K562 (cell line): ENCODE measurements at regions not wholly inside any gene's neighbourhood (a gene's known extent, or its start where the extent isn't known, plus 50 kb on each side); places are given as distances from the start of the nearest gene placed in this dataset.

Source experiments
- ATAC-seq: fragments of 200-7000 bp; cut with Tn5 transposase; 3 replicates; pipeline ENCODE4 v1.9.1; 2020; ENCODE audit warnings: moderate library complexity
- BruUV-seq: library from RNA; stranded (reverse); fragments of 400-500 nt; replicated peaks from 2 replicates; lab custom pipeline; 2021; lab: Mats Ljungman, UMichigan
- CTCF ChIA-PET: fragments of 300-600 bp; formaldehyde crosslinking; extraction: SDS; loops from one replicate; lab custom pipeline; 2021; ENCODE audit warnings: low intra/inter-chr PET ratio; lab: Yijun Ruan, JAX
- POLR2A ChIA-PET: fragments of 300-600, 350-650 bp; sonication (Branson Sonifier 250); formaldehyde crosslinking; extraction: SDS; loops from one replicate; lab custom pipeline; 2021; ENCODE audit warnings: antibody characterized with exemption, inconsistent platforms; lab: Yijun Ruan, JAX
- DNase-seq, 4 experiments: peaks; one replicate each; pipeline versions ENCODE4 v3.0.0 to v3.0.0-alpha.2; 2011 to 2018; ENCODE audit warnings: low spot score in 3 of 4, mixed read lengths in 3 of 4; ENCODE audit errors: extremely low read depth in 1 of 4
- FAIRE-seq: peaks from 2 replicates; lab custom pipeline; 2011; peaks lifted over from hg19 to GRCh38; lab: Jason Lieb, UNC
- H2AFZ ChIP-seq: 2 replicates; pipeline ENCODE4 v1.6.0; 2011; ENCODE audit warnings: low read depth, low read length, control low read depth, inconsistent platforms
- H3K27ac ChIP-seq: fragments of 200-600 bp; 3 replicates; pipeline ENCODE4 v1.8.0; 2011; ENCODE audit warnings: low read depth, mild to moderate bottlenecking, control low read depth, inconsistent platforms, low read length, moderate library complexity, mixed read lengths; ENCODE audit errors: extremely low read depth
- H3K27me3 ChIP-seq, 2 experiments: fragments of 300-600 bp in 1 of 2; 2 replicates in 1 of 2; 3 replicates in 1 of 2; pipeline versions ENCODE4 v1.6.0 to v1.8.0; 2011; ENCODE audit warnings: inconsistent platforms in 2 of 2, low read length in 2 of 2, mild to moderate bottlenecking in 1 of 2, mixed read lengths in 1 of 2, moderate library complexity in 1 of 2; ENCODE audit not compliant: control insufficient read depth in 2 of 2, insufficient read depth in 2 of 2
- H3K36me3 ChIP-seq: fragments of 300-600 bp; 3 replicates; pipeline ENCODE4 v1.8.0; 2011; ENCODE audit warnings: mild to moderate bottlenecking, low read length, inconsistent platforms; ENCODE audit not compliant: control insufficient read depth, insufficient read depth
- H3K4me1 ChIP-seq, 2 experiments: fragments of 200-600 bp in 1 of 2; replicated peaks in 1 of 2; 2 replicates in 1 of 2; 3 replicates in 1 of 2; pipeline versions ENCODE4 v1.5.1 to v1.8.0; 2011; ENCODE audit warnings: inconsistent platforms in 2 of 2, low read length in 2 of 2, mild to moderate bottlenecking in 1 of 2, mixed read lengths in 1 of 2, moderate library complexity in 1 of 2; ENCODE audit not compliant: control insufficient read depth in 2 of 2, insufficient read depth in 2 of 2
- H3K4me2 ChIP-seq: 2 replicates; pipeline ENCODE4 v1.6.1; 2011; ENCODE audit warnings: low read length, control low read depth, inconsistent platforms, mixed read lengths; ENCODE audit not compliant: insufficient read depth
- H3K4me3 ChIP-seq: fragments of 200-600 bp; sonication (generic), shearing (Covaris generic); 2 replicates; pipeline ENCODE4 v1.5.1; 2016; ENCODE audit warnings: control low read depth, inconsistent platforms
- H3K79me2 ChIP-seq: fragments of 200-600 bp; 3 replicates; pipeline ENCODE4 v1.8.0; 2011; ENCODE audit warnings: low read length, inconsistent platforms; ENCODE audit not compliant: control insufficient read depth, insufficient read depth
- H3K9ac ChIP-seq, 2 experiments: 2 replicates each; pipeline versions ENCODE4 v1.6.0 to v1.6.1; 2011; ENCODE audit warnings: low read depth in 2 of 2, low read length in 2 of 2, control low read depth in 1 of 2, inconsistent platforms in 1 of 2, mild to moderate bottlenecking in 1 of 2, mixed read lengths in 1 of 2; ENCODE audit not compliant: insufficient read depth in 1 of 2
- H3K9me1 ChIP-seq: one replicate; pipeline ENCODE4 v1.6.0; 2011; ENCODE audit warnings: inconsistent platforms, mild to moderate bottlenecking, low read length, moderate library complexity; ENCODE audit not compliant: control insufficient read depth, insufficient read depth
- H3K9me3 ChIP-seq: replicated peaks from 2 replicates; pipeline ENCODE4 v1.5.1; 2011; ENCODE audit warnings: low read depth, low read length, inconsistent platforms; ENCODE audit not compliant: control insufficient read depth, insufficient read depth
- H4K20me1 ChIP-seq: replicated peaks from 2 replicates; pipeline ENCODE4 v1.6.1; 2011; ENCODE audit warnings: low read length, inconsistent platforms, mixed read lengths; ENCODE audit not compliant: control insufficient read depth, insufficient read depth
- HMG20A ChIP-seq: fragments of 450-650 bp; formaldehyde crosslinking; conservative IDR thresholded peaks from 2 replicates; pipeline ENCODE4 v1.4.0; 2020; ENCODE audit warnings: mild to moderate bottlenecking, mixed read lengths
- MAFK ChIP-seq: IDR thresholded peaks from 2 replicates; pipeline ENCODE4 v1.6.1; 2011; ENCODE audit warnings: low read length, improper control_type of control experiment
- POLR3A ChIP-seq: IDR thresholded peaks from 2 replicates; pipeline ENCODE4 v1.6.1; 2011; ENCODE audit warnings: borderline replicate concordance, mild to moderate bottlenecking, moderate library complexity; ENCODE audit not compliant: insufficient read length, insufficient read depth; ENCODE audit errors: extremely low read depth
- ZNF583 ChIP-seq: fragments of 250-450 bp; sonication (Bioruptor Pico); IDR thresholded peaks from 2 replicates; pipeline ENCODE4 v1.4.0; 2020
- WGBS: fragments of 100-300 bp; shearing (Covaris generic); methylation state at CpG from one replicate; pipeline ENCODE4 v1.1.6; 2016; ENCODE audit warnings: low coverage, mixed read lengths; ENCODE audit not compliant: insufficient coverage; ENCODE audit errors: missing lambda C conversion rate; 5-methylcytosine and 5-hydroxymethylcytosine counted together
- in situ Hi-C: fragments of 300-500 bp; cut with MboI; formaldehyde crosslinking; loops from 4 replicates; pipeline ENCODE4 v1.15.0; 2018; ENCODE audit warnings: inconsistent platforms, mixed read lengths
- intact Hi-C: fragments of 100-400 bp; cut with micrococcal nuclease; formaldehyde crosslinking; loops from 2 replicates; pipeline ENCODE4 v1.14.2; 2022
- TF ChIP-seq, protein P1 (sequence below): sonication (generic); formaldehyde crosslinking; IDR thresholded peaks from 2 replicates; pipeline ENCODE4 v1.9.0; 2022; ENCODE audit warnings: mild to moderate bottlenecking, missing genetic modification reagents
- TF ChIP-seq, protein P2 (sequence below): sonication (generic); formaldehyde crosslinking; IDR thresholded peaks from 2 replicates; pipeline ENCODE4 v1.8.1; 2023; ENCODE audit warnings: mild to moderate bottlenecking, missing genetic modification reagents
- TF ChIP-seq, protein P3 (sequence below): sonication (generic); formaldehyde crosslinking; IDR thresholded peaks from 2 replicates; pipeline ENCODE4 v1.8.0; 2022; ENCODE audit warnings: missing genetic modification reagents, mild to moderate bottlenecking, borderline replicate concordance

- ChIA-PET POLR2A (no interaction called here), CTCF (no interaction called here)
- no peak overlapping the region for H3K27ac ChIP-seq
- no peak overlapping the region for H2AFZ ChIP-seq
- no peaks in the 10 kb centered on the region for H3K36me3 ChIP-seq
- TF ChIP-seq, protein P1, sequence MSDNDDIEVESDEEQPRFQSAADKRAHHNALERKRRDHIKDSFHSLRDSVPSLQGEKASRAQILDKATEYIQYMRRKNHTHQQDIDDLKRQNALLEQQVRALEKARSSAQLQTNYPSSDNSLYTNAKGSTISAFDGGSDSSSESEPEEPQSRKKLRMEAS (CRISPR knock-in tag) = no peak
- TF ChIP-seq POLR3A (no peak), MAFK (no peak), ZNF583 (CRISPR knock-in tag) (no peak), HMG20A (CRISPR knock-in tag) (no peak)
- TF ChIP-seq, protein P2, sequence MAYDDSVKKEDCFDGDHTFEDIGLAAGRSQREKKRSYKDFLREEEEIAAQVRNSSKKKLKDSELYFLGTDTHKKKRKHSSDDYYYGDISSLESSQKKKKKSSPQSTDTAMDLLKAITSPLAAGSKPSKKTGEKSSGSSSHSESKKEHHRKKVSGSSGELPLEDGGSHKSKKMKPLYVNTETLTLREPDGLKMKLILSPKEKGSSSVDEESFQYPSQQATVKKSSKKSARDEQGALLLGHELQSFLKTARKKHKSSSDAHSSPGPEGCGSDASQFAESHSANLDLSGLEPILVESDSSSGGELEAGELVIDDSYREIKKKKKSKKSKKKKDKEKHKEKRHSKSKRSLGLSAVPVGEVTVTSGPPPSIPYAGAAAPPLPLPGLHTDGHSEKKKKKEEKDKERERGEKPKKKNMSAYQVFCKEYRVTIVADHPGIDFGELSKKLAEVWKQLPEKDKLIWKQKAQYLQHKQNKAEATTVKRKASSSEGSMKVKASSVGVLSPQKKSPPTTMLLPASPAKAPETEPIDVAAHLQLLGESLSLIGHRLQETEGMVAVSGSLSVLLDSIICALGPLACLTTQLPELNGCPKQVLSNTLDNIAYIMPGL (CRISPR knock-in tag) = no peak
- TF ChIP-seq, protein P3, sequence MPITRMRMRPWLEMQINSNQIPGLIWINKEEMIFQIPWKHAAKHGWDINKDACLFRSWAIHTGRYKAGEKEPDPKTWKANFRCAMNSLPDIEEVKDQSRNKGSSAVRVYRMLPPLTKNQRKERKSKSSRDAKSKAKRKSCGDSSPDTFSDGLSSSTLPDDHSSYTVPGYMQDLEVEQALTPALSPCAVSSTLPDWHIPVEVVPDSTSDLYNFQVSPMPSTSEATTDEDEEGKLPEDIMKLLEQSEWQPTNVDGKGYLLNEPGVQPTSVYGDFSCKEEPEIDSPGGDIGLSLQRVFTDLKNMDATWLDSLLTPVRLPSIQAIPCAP (CRISPR knock-in tag) = no peak
- FAIRE-seq (no peak), DNase-seq (no peak), ATAC-seq (no peak)
- no peak overlapping the region for H3K4me3 ChIP-seq
- no peaks in the 10 kb centered on the region for H3K79me2 ChIP-seq
- no peaks in the 10 kb centered on the region for H4K20me1 ChIP-seq
- intact Hi-C loops = no loop called here
- 0% methylated on average over 2 of the region's 2 CpGs for WGBS
- no peaks in the 10 kb centered on the region for H3K9me1 ChIP-seq
- H3K9ac ChIP-seq = no peak overlapping the region
- no TSS peak for BruUV-seq
- H3K27me3 ChIP-seq = no peaks in the 10 kb centered on the region
- H3K4me1 ChIP-seq = no peaks in the 10 kb centered on the region
- H3K4me2 ChIP-seq = no peak overlapping the region
- in situ Hi-C loops = no loop called here
- H3K9me3 ChIP-seq = no peaks in the 10 kb centered on the region
Measured at GRCh38 chr4:14667624-14668151, 334.6 kb upstream of the CPEB2 start.
